UCSD-AML1 (cell line): ENCODE measurements at regions not wholly inside any gene's neighbourhood (a gene's known extent, or its start where the extent isn't known, plus 50 kb on each side); places are given as distances from the start of the nearest gene placed in this dataset.
A peak's percentile ranks its signal among the peaks of the same experiment; 100 is the strongest.
"Not testable (repeated sequence)": the region's sequence is repeated elsewhere in the genome, so short reads cannot be mapped to it uniquely, and the experiment has no call there.

Experiments used
- DNase-seq: peaks from one replicate; lab custom pipeline; 2025; ENCODE audit not compliant: unreplicated experiment; lab: John Stamatoyannopoulos, UW

GRCh38 chr7:136133551-136133950 lies 156.4 kb upstream of the MTPN start:
- no peak for DNase-seq

- no peak for DNase-seq
These were observed 154.1 kb upstream of the MTPN start for GRCh38 chr7:136131304-136131630.

- DNase-seq, result no peak
These were observed 153.5 kb upstream of the MTPN start for GRCh38 chr7:136130511-136131303.

- DNase-seq, result no peak
These were observed 150.9 kb upstream of the MTPN start for GRCh38 chr7:136128050-136128449.

GRCh38 chr7:136123352-136123751 lies 146.2 kb upstream of the MTPN start:
- DNase-seq, result no peak

- DNase-seq, result no peak
These were observed 144.9 kb upstream of the MTPN start for GRCh38 chr7:136122026-136122425.

GRCh38 chr7:136117539-136117938 lies 140.4 kb upstream of the MTPN start:
- DNase-seq, result no peak

- DNase-seq, result no peak
These were observed 139.0 kb upstream of the MTPN start for GRCh38 chr7:136116186-136116585.

- DNase-seq, result peak; percentile 15
These were observed 138.0 kb upstream of the MTPN start for GRCh38 chr7:136114966-136115762.

- DNase-seq, result not testable (repeated sequence)
These were observed 137.3 kb upstream of the MTPN start for GRCh38 chr7:136114467-136114866.

- DNase-seq, result not testable (repeated sequence)
These were observed 131.9 kb upstream of the MTPN start for GRCh38 chr7:136109037-136109436.

GRCh38 chr7:136105191-136105590 lies 128.0 kb upstream of the MTPN start:
- no peak for DNase-seq

GRCh38 chr7:136104269-136104603 lies 127.1 kb upstream of the MTPN start:
- no peak for DNase-seq

GRCh38 chr7:136103545-136104268 lies 126.5 kb upstream of the MTPN start:
- DNase-seq, result no peak

GRCh38 chr7:136102881-136103280 lies 125.7 kb upstream of the MTPN start:
- no peak for DNase-seq

- DNase-seq, result not testable (repeated sequence)
These were observed 115.6 kb upstream of the MTPN start for GRCh38 chr7:136092714-136093113.

- DNase-seq, result no peak
These were observed 110.7 kb upstream of the MTPN start for GRCh38 chr7:136087881-136088280.

GRCh38 chr7:136086712-136087111 lies 109.6 kb upstream of the MTPN start:
- no peak for DNase-seq

GRCh38 chr7:136079934-136080333 lies 102.8 kb upstream of the MTPN start:
- DNase-seq, result no peak

GRCh38 chr7:136079478-136079892 lies 102.3 kb upstream of the MTPN start:
- no peak for DNase-seq

GRCh38 chr7:136079066-136079465 lies 101.9 kb upstream of the MTPN start:
- DNase-seq, result no peak

- DNase-seq, result no peak
These were observed 101.5 kb upstream of the MTPN start for GRCh38 chr7:136078630-136079029.
